ENCODE measurements at regions not wholly inside any gene's neighbourhood (a gene's known extent, or its start where the extent isn't known, plus 50 kb on each side); places are given as distances from the start of the nearest gene placed in this dataset.
"Not testable (repeated sequence)": the region's sequence is repeated elsewhere in the genome, so short reads cannot be mapped to it uniquely, and the experiment has no call there.

- DNase-seq (ENCODE audit: low read depth) = not testable (repeated sequence)
These were observed 50.9 kb upstream of the SFSWAP start for GRCh38 chr12:131659976-131660375.

GRCh38 chr12:131660401-131660800, 50.5 kb upstream of the SFSWAP start:
- not testable (repeated sequence) for DNase-seq (ENCODE audit: low read depth)

Measured in iris pigment epithelial cell (primary cell).